Endodermal cell (in vitro differentiated cells): ENCODE measurements at regions not wholly inside any gene's neighbourhood (a gene's known extent, or its start where the extent isn't known, plus 50 kb on each side); places are given as distances from the start of the nearest gene placed in this dataset.

Source experiments
- DNase-seq: peaks from one replicate; pipeline ENCODE4 v3.0.0-alpha.2; 2017
- H3K27ac ChIP-seq: 2 replicates; pipeline ENCODE4 v1.5.1; 2013; ENCODE audit warnings: mild to moderate bottlenecking, low read depth, low read length, moderate library complexity
- H3K27me3 ChIP-seq: 2 replicates; pipeline ENCODE4 v1.6.1; 2013; ENCODE audit warnings: mild to moderate bottlenecking, low read length, moderate library complexity; ENCODE audit not compliant: insufficient read depth, control insufficient read depth, poor library complexity, severe bottlenecking
- H3K36me3 ChIP-seq: 2 replicates; pipeline ENCODE4 v1.7.0; 2013; ENCODE audit warnings: mild to moderate bottlenecking, low read length, moderate library complexity; ENCODE audit not compliant: control insufficient read depth, insufficient read depth
- H3K4me1 ChIP-seq: one replicate; pipeline ENCODE4 v1.7.0; 2013; ENCODE audit warnings: low read length; ENCODE audit not compliant: control insufficient read depth, insufficient read depth
- H3K4me3 ChIP-seq: 2 replicates; pipeline ENCODE4 v1.5.1; 2013; ENCODE audit warnings: mild to moderate bottlenecking, low read length, moderate library complexity
- H3K9ac ChIP-seq: 2 replicates; pipeline ENCODE4 v1.6.1; 2013; ENCODE audit warnings: mild to moderate bottlenecking, low read length, moderate library complexity; ENCODE audit not compliant: poor library complexity, severe bottlenecking; ENCODE audit errors: extremely low read depth
- H3K9me3 ChIP-seq: 2 replicates; pipeline ENCODE4 v1.6.1; 2013; ENCODE audit warnings: mild to moderate bottlenecking, low read length, moderate library complexity; ENCODE audit not compliant: control insufficient read depth
- H3K27ac Mint-ChIP-seq: 2 replicates; pipeline ENCODE4 v1.8.0; 2020; ENCODE audit warnings: mixed read lengths
- H3K27me3 Mint-ChIP-seq: 2 replicates; pipeline ENCODE4 v1.8.0; 2021; ENCODE audit warnings: mild to moderate bottlenecking, mixed read lengths; ENCODE audit not compliant: insufficient read depth
- H3K36me3 Mint-ChIP-seq: 2 replicates; pipeline ENCODE4 v1.8.0; 2020; ENCODE audit warnings: low read depth, mixed read lengths
- H3K4me1 Mint-ChIP-seq: 2 replicates; pipeline ENCODE4 v1.8.0; 2020; ENCODE audit warnings: mixed read lengths
- H3K4me3 Mint-ChIP-seq: 2 replicates; pipeline ENCODE4 v1.8.0; 2020; ENCODE audit warnings: mild to moderate bottlenecking, moderate library complexity, mixed read lengths
- H3K9me3 Mint-ChIP-seq: 2 replicates; pipeline ENCODE4 v1.8.0; 2020; ENCODE audit warnings: mild to moderate bottlenecking, mixed read lengths
- WGBS, 2 experiments: methylation state at CpG; one replicate each; pipeline versions ENCODE4 v1.1.5 to v1.1.7; 2013; ENCODE audit warnings: missing lambda C conversion rate in 2 of 2, mixed read lengths in 1 of 2; ENCODE audit not compliant: insufficient coverage in 1 of 2, insufficient read length in 1 of 2; 5-methylcytosine and 5-hydroxymethylcytosine counted together
- TF ChIP-seq, protein P1 (sequence below): fragments of 200-600 bp; sonication (generic); conservative IDR thresholded peaks from 2 replicates; pipeline ENCODE4 v1.5.0; 2021; ENCODE audit warnings: antibody characterized with exemption, mild to moderate bottlenecking

- H3K4me1 ChIP-seq = no peaks in the 10 kb centered on the region
- Mint-ChIP-seq H3K9me3 (no peaks in the 10 kb centered on the region), H3K4me3 (no peak overlapping the region), H3K4me1 (peaks cover 3% of the 10 kb centered on the region), H3K27ac (no peak overlapping the region), H3K36me3 (no peaks in the 10 kb centered on the region), H3K27me3 (no peaks in the 10 kb centered on the region)
- WGBS, 2 experiments = 87 to 95% methylated on average over 3 to 4 of the region's 4 CpGs
- H3K9me3 ChIP-seq = no peaks in the 10 kb centered on the region
- H3K4me3 ChIP-seq = no peak overlapping the region
- TF ChIP-seq, protein P1, sequence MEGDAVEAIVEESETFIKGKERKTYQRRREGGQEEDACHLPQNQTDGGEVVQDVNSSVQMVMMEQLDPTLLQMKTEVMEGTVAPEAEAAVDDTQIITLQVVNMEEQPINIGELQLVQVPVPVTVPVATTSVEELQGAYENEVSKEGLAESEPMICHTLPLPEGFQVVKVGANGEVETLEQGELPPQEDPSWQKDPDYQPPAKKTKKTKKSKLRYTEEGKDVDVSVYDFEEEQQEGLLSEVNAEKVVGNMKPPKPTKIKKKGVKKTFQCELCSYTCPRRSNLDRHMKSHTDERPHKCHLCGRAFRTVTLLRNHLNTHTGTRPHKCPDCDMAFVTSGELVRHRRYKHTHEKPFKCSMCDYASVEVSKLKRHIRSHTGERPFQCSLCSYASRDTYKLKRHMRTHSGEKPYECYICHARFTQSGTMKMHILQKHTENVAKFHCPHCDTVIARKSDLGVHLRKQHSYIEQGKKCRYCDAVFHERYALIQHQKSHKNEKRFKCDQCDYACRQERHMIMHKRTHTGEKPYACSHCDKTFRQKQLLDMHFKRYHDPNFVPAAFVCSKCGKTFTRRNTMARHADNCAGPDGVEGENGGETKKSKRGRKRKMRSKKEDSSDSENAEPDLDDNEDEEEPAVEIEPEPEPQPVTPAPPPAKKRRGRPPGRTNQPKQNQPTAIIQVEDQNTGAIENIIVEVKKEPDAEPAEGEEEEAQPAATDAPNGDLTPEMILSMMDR = no peak
- DNase-seq = no peak
- H3K36me3 ChIP-seq = no peaks in the 10 kb centered on the region
- no peak overlapping the region for H3K27ac ChIP-seq
- no peaks in the 10 kb centered on the region for H3K27me3 ChIP-seq
- H3K9ac ChIP-seq = no peak overlapping the region
These were observed 643.9 kb upstream of the KLF12 start for GRCh38 chr13:74778087-74778486.

DNA sequence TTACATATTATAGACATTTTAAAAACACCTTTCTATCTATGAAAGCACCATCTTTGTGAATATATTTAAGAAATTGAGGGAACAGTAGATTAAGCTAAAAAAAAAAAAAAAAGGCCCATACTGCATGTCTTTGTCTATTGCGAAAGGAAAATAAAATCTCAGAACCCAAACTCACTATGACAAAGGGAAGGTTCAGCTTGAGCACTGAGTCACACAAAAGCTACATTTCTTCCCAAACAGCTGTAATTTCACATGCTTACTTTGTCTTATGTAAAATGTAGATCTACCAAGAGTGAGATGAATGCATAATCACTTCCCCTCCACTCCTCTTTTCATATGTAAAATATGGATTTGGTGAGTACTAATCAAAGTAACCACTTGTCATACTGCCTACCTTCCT, 640.1 kb upstream of the KLF12 start:
- H3K4me3 Mint-ChIP-seq = no peak overlapping the region
- H3K4me1 Mint-ChIP-seq = peaks cover 7% of the 10 kb centered on the region
- no peaks in the 10 kb centered on the region for H3K9me3 Mint-ChIP-seq
- H3K27me3 Mint-ChIP-seq = no peaks in the 10 kb centered on the region
- H3K27ac Mint-ChIP-seq = no peak overlapping the region
- Histone ChIP-seq H3K9me3 (no peaks in the 10 kb centered on the region), H3K9ac (no peak overlapping the region), H3K36me3 (no peaks in the 10 kb centered on the region), H3K4me1 (no peaks in the 10 kb centered on the region), H3K27ac (no peak overlapping the region), H3K4me3 (no peak overlapping the region), H3K27me3 (no peaks in the 10 kb centered on the region)
- no peak for DNase-seq
- 100% methylated on average over 1 of the region's 1 CpG; no CpG with 5 or more reads in 1 of the 2 experiments for WGBS, 2 experiments
- no peaks in the 10 kb centered on the region for H3K36me3 Mint-ChIP-seq
- TF ChIP-seq, protein P1 = no peak

DNA sequence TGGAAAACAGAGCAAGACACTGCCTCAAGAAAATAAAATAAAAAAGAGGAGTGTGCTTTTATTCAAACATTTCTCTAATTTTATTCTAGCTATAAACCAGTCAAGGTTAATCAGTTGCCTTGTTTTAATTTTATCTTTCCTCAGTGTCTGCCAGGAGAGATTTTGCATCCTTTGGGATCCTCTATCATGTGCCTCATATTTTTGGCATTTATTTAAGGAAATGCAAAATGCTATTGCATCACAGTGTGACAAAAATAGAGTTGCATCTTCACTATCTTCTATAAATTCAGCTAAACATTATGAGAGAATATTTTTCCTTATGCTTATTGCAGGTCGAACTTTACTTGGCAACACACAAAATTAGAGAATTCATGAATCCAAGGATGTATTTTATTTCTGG, 639.0 kb upstream of the KLF12 start:
- Histone ChIP-seq H3K27me3 (no peaks in the 10 kb centered on the region), H3K27ac (no peak overlapping the region), H3K9me3 (no peaks in the 10 kb centered on the region), H3K4me3 (no peak overlapping the region), H3K36me3 (no peaks in the 10 kb centered on the region), H3K4me1 (no peaks in the 10 kb centered on the region), H3K9ac (no peak overlapping the region)
- no peaks in the 10 kb centered on the region for H3K36me3 Mint-ChIP-seq
- WGBS, 2 experiments = no CpG with 5 or more reads among the region's 1 CpG
- H3K27ac Mint-ChIP-seq = no peak overlapping the region
- no peak overlapping the region for H3K4me3 Mint-ChIP-seq
- TF ChIP-seq, protein P1 = no peak
- peaks cover 7% of the 10 kb centered on the region for H3K4me1 Mint-ChIP-seq
- no peak for DNase-seq
- H3K9me3 Mint-ChIP-seq = no peaks in the 10 kb centered on the region
- no peaks in the 10 kb centered on the region for H3K27me3 Mint-ChIP-seq
